ENCODE measurements at regions not wholly inside any gene's neighbourhood (a gene's known extent, or its start where the extent isn't known, plus 50 kb on each side); places are given as distances from the start of the nearest gene placed in this dataset.
A peak's percentile ranks its signal among the peaks of the same experiment; 100 is the strongest.

- TF ChIP-seq ZNF318 (CRISPR knock-in tag; IDR thresholded peaks at IDR 0.05): no peak
- TF ChIP-seq ASH2L (IDR thresholded peaks at IDR 0.05; ENCODE audit: insufficient read length, low read depth, low read length): no peak
- no peak for TF ChIP-seq HDAC6 (IDR thresholded peaks at IDR 0.05; ENCODE audit: low read depth, low read length)
- no peak for TF ChIP-seq E2F1 (CRISPR knock-in tag; IDR thresholded peaks at IDR 0.05)
- no peak for TF ChIP-seq BCL6 (CRISPR knock-in tag; IDR thresholded peaks at IDR 0.05)
- no peak for TF ChIP-seq ZC3H13 (CRISPR knock-in tag; IDR thresholded peaks at IDR 0.05)
- no peak for TF ChIP-seq RAD21 (CRISPR knock-in tag; IDR thresholded peaks at IDR 0.05)
- TF ChIP-seq FOXO1 (CRISPR knock-in tag; IDR thresholded peaks at IDR 0.05): no peak
- TF ChIP-seq MED1 (CRISPR knock-in tag; IDR thresholded peaks at IDR 0.05): 0 out of 2 replicates have a peak, but pooled peaks have one; percentile 34
- no peak for TF ChIP-seq ZNF720 (CRISPR knock-in tag; IDR thresholded peaks at IDR 0.05)
- no peak for TF ChIP-seq ZNF468 (CRISPR knock-in tag; IDR thresholded peaks at IDR 0.05)
- TF ChIP-seq BHLHE40 (IDR thresholded peaks at IDR 0.05; ENCODE audit: low read length): no peak
- TF ChIP-seq NPAS2 (CRISPR knock-in tag; IDR thresholded peaks at IDR 0.05; ENCODE audit: borderline replicate concordance): no peak
- no peak for TF ChIP-seq ZNF224 (CRISPR knock-in tag; IDR thresholded peaks at IDR 0.05)
- TF ChIP-seq PREB (CRISPR knock-in tag; IDR thresholded peaks at IDR 0.05): no peak
- TF ChIP-seq ISX (CRISPR knock-in tag; conservative IDR thresholded peaks at IDR 0.05): no peak
- TF ChIP-seq ZNF354B (CRISPR knock-in tag; IDR thresholded peaks at IDR 0.05): no peak
- TF ChIP-seq TEAD2 (CRISPR knock-in tag; IDR thresholded peaks at IDR 0.05): no peak
- no peak for TF ChIP-seq ZNF841 (CRISPR knock-in tag; IDR thresholded peaks at IDR 0.05; ENCODE audit: borderline replicate concordance)
- TF ChIP-seq ZNF180 (CRISPR knock-in tag; IDR thresholded peaks at IDR 0.05; ENCODE audit: borderline replicate concordance, low read depth): no peak
- TF ChIP-seq ZNF329 (CRISPR knock-in tag; IDR thresholded peaks at IDR 0.05; ENCODE audit: low read depth): no peak
Observed at GRCh38 chr1:29471487-29472313, 235.4 kb downstream of the PTPRU start (continued).
